ENCODE measurements at regions not wholly inside any gene's neighbourhood (a gene's known extent, or its start where the extent isn't known, plus 50 kb on each side); places are given as distances from the start of the nearest gene placed in this dataset.

DNA sequence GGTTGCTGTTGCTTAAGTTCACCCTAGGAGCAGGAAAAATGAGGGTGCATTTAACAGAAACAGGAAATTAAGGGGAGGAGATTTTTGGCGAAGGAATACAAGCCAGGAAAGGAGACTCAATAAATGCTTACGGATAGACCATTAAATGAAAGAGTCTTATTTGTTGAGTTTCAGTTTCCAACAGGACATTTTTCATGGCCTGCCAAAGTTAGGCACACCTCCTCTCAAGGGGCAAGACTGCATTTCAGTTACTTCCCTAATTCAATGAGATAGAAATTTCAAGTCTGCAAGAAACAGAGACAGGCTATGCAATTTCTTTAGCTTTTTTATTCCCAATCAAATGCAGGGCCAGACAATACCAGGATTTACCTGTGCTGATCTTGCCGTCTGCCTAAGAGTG, 394.7 kb upstream of the KLHL29 start:
- Histone ChIP-seq H3K4me1 (ENCODE audit: control insufficient read depth, insufficient read depth, low read length) (no peaks in the 10 kb centered on the region), H3K36me3 (ENCODE audit: control insufficient read depth, insufficient read depth, low read length) (no peaks in the 10 kb centered on the region), H3K9me3 (ENCODE audit: control insufficient read depth, insufficient read depth, low read length) (no peaks in the 10 kb centered on the region), H3K4me3 (ENCODE audit: low read length) (no peak overlapping the region), H3K27ac (ENCODE audit: low read length) (no peak overlapping the region), H3K27me3 (ENCODE audit: control insufficient read depth, insufficient read depth, low read length) (no peaks in the 10 kb centered on the region)
- WGBS (ENCODE audit: insufficient coverage, insufficient read length) = no CpG with 5 or more reads among the region's 3 CpGs
- no peak for DNase-seq (ENCODE audit: low read depth, low spot score)

DNA sequence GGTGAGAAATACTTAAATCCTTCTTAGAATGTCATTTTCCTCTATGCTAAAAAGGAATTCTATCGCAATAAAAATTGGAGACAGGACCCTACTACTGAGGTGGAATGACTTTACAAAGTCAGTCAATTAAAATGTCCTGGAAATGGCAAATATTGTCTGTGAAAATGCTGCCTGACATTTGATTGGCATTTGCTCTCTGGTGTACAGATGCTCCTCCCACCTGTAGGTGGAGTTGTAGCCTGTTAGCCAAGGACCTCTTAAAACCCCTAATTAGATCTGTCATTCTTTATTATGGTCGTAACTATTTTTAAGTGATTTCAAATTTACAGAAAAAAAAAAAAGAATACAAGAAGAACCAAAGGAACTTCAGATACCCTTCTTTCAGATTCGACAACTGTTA, 393.1 kb upstream of the KLHL29 start:
- Histone ChIP-seq H3K4me3 (ENCODE audit: low read length) (no peak overlapping the region), H3K36me3 (ENCODE audit: control insufficient read depth, insufficient read depth, low read length) (no peaks in the 10 kb centered on the region), H3K27ac (ENCODE audit: low read length) (no peak overlapping the region), H3K4me1 (ENCODE audit: control insufficient read depth, insufficient read depth, low read length) (no peaks in the 10 kb centered on the region), H3K9me3 (ENCODE audit: control insufficient read depth, insufficient read depth, low read length) (no peaks in the 10 kb centered on the region), H3K27me3 (ENCODE audit: control insufficient read depth, insufficient read depth, low read length) (no peaks in the 10 kb centered on the region)
- DNase-seq (ENCODE audit: low read depth, low spot score) = no peak
- no CpG with 5 or more reads among the region's 3 CpGs for WGBS (ENCODE audit: insufficient coverage, insufficient read length)

DNA sequence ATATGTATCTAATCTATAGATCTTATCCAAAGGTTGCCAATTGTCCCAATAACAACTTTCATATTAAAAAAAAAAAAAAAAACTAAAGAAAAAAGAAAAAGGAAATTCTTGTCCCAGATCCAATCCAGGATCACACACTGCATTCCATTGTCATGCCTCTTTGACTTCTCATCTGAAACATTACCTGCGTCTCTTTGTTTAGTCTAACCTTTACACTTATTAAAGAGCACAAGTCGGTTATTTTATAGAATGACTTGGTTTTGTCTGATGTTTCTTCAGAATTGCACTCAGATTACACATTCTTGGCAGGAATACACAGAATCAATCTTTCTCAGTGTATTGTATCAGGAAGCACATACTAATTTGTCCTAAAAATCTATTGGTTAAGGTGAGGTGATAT, 392.5 kb upstream of the KLHL29 start:
- WGBS (ENCODE audit: insufficient coverage, insufficient read length) = no CpG with 5 or more reads among the region's 2 CpGs
- H3K27ac ChIP-seq (ENCODE audit: low read length) = no peak overlapping the region
- no peaks in the 10 kb centered on the region for H3K4me1 ChIP-seq (ENCODE audit: control insufficient read depth, insufficient read depth, low read length)
- H3K9me3 ChIP-seq (ENCODE audit: control insufficient read depth, insufficient read depth, low read length) = no peaks in the 10 kb centered on the region
- H3K4me3 ChIP-seq (ENCODE audit: low read length) = no peak overlapping the region
- H3K27me3 ChIP-seq (ENCODE audit: control insufficient read depth, insufficient read depth, low read length) = no peaks in the 10 kb centered on the region
- H3K36me3 ChIP-seq (ENCODE audit: control insufficient read depth, insufficient read depth, low read length) = no peaks in the 10 kb centered on the region
- no peak for DNase-seq (ENCODE audit: low read depth, low spot score)

DNA sequence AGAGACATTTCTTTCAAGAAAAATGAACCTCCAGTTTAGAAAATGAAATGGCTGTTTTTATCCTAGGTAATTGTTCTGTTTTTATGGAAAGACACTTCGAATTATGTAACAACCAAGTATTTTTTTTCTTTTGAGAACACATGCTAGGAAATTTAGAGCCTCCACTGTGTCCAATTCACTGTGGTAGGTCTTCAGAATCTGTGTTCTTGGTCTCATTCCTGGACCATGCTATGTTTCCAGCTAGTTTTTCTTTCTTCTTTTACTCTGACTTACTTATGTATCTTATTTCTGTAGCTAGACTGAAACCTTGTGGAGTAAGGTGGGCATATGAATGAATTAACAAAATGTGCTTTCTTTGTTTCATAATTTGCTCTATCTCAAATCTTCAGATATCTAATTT, 391.7 kb upstream of the KLHL29 start:
- Histone ChIP-seq H3K9me3 (ENCODE audit: control insufficient read depth, insufficient read depth, low read length) (no peaks in the 10 kb centered on the region), H3K36me3 (ENCODE audit: control insufficient read depth, insufficient read depth, low read length) (no peaks in the 10 kb centered on the region), H3K27ac (ENCODE audit: low read length) (no peak overlapping the region), H3K4me3 (ENCODE audit: low read length) (no peak overlapping the region), H3K4me1 (ENCODE audit: control insufficient read depth, insufficient read depth, low read length) (no peaks in the 10 kb centered on the region), H3K27me3 (ENCODE audit: control insufficient read depth, insufficient read depth, low read length) (no peaks in the 10 kb centered on the region)
- WGBS (ENCODE audit: insufficient coverage, insufficient read length) = no CpG with 5 or more reads among the region's 1 CpG
- DNase-seq (ENCODE audit: low read depth, low spot score) = no peak

DNA sequence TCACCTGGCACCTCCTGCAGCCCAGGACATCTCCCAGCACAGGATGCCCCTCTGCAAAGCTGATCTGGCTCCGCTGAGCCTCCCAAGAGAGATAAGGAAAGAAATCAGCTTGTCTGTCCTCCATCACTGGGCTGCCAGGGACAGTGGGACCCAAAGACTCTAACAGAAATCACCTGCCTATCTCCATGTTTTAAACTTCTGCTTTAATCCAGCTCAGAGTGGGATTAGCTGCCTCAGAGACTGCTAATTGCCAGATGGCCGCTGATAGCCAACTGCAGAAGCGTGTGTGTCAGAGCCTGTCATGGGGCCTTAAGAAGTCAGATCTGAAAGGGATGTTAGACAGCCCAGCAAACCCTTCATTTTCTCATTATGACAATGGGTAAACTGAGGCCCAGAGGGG, 389.4 kb upstream of the KLHL29 start:
- WGBS (ENCODE audit: insufficient coverage, insufficient read length) = no CpG with 5 or more reads among the region's 3 CpGs
- no peaks in the 10 kb centered on the region for H3K36me3 ChIP-seq (ENCODE audit: control insufficient read depth, insufficient read depth, low read length)
- DNase-seq (ENCODE audit: low read depth, low spot score) = no peak
- H3K4me3 ChIP-seq (ENCODE audit: low read length) = no peak overlapping the region
- no peak overlapping the region for H3K27ac ChIP-seq (ENCODE audit: low read length)
- H3K9me3 ChIP-seq (ENCODE audit: control insufficient read depth, insufficient read depth, low read length) = no peaks in the 10 kb centered on the region
- no peaks in the 10 kb centered on the region for H3K27me3 ChIP-seq (ENCODE audit: control insufficient read depth, insufficient read depth, low read length)
- H3K4me1 ChIP-seq (ENCODE audit: control insufficient read depth, insufficient read depth, low read length) = no peaks in the 10 kb centered on the region

DNA sequence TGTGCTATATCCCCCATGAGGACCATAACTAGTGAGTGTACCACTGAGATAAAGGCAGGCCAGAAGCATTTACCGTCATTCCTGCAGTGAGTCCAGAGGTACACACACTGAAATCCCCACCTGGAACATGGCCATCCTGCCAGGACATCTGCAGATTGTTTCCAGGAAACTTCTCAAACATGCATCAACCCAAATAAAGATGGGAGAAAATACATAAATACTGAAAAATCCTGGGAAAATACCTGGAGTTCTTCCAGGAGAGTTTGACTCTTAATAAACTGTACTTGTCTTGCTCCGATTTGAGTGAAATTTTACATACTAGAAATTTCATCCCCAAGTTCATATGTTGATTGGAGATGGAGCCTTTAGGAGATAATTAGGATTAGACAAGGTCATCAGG, 388.1 kb upstream of the KLHL29 start:
- Histone ChIP-seq H3K4me1 (ENCODE audit: control insufficient read depth, insufficient read depth, low read length) (no peaks in the 10 kb centered on the region), H3K27me3 (ENCODE audit: control insufficient read depth, insufficient read depth, low read length) (no peaks in the 10 kb centered on the region), H3K27ac (ENCODE audit: low read length) (no peak overlapping the region), H3K36me3 (ENCODE audit: control insufficient read depth, insufficient read depth, low read length) (no peaks in the 10 kb centered on the region), H3K9me3 (ENCODE audit: control insufficient read depth, insufficient read depth, low read length) (no peaks in the 10 kb centered on the region), H3K4me3 (ENCODE audit: low read length) (no peak overlapping the region)
- WGBS (ENCODE audit: insufficient coverage, insufficient read length) = no CpG with 5 or more reads among the region's 2 CpGs
- DNase-seq (ENCODE audit: low read depth, low spot score) = no peak

DNA sequence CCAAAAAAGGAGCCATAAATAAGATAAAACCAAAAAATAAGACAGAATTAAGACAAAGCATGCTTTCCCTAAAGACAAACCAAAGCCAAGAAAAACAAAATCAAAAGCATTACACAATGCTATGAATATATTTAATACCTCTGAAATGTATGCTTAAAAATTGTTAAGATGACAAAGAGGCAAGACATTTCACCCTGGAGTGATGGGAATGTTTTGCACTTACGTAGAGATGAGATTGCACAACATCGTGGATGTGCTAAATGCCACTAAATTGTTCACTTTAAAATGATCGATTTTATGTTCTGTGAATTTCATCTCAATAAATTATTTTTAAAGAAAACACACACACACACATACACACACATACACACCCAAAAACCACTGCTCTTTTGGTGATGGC, 386.6 kb upstream of the KLHL29 start:
- Histone ChIP-seq H3K4me1 (ENCODE audit: control insufficient read depth, insufficient read depth, low read length) (no peaks in the 10 kb centered on the region), H3K27ac (ENCODE audit: low read length) (no peak overlapping the region), H3K36me3 (ENCODE audit: control insufficient read depth, insufficient read depth, low read length) (no peaks in the 10 kb centered on the region), H3K9me3 (ENCODE audit: control insufficient read depth, insufficient read depth, low read length) (no peaks in the 10 kb centered on the region), H3K4me3 (ENCODE audit: low read length) (no peak overlapping the region), H3K27me3 (ENCODE audit: control insufficient read depth, insufficient read depth, low read length) (no peaks in the 10 kb centered on the region)
- DNase-seq (ENCODE audit: low read depth, low spot score) = no peak
- no CpG with 5 or more reads among the region's 3 CpGs for WGBS (ENCODE audit: insufficient coverage, insufficient read length)

DNA sequence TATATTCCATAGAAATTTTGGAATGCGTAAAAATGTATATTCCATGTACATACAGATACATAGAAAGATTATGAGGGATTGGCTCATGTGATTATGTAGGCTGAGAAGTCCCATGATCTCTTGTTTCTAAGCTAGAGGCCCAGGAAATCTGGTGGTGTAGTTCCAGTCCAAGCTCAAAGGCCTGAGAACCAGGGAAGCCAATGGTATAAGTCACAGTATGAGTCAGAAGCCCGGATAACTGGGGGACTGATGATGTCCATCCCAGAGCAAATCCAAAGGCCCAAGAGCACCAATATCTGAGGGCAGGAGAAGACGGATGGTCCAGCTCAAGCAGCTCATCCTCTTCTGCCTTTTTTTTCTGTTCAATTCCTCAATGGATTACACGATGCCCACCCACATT, 385.0 kb upstream of the KLHL29 start:
- no CpG with 5 or more reads among the region's 4 CpGs for WGBS (ENCODE audit: insufficient coverage, insufficient read length)

DNA sequence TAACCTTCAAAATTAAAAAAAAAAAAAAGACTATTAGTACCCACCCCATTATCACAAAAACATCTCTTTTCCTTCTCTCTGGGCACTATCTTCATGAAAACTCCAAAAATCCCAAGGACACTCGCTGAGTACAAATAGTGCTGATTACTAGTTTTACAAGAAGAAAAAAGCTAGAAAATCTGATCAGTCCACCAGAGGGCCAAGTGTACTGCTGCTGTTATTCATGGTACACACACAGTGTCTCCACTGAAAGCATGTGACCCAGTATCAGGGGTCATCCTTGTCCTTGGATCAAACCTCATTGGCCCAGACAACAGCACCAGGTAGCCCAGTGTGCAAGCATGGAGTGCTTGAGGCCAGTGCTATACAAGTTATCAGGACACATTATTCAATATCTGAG, 382.7 kb upstream of the KLHL29 start:
- WGBS (ENCODE audit: insufficient coverage, insufficient read length) = no CpG with 5 or more reads among the region's 1 CpG
- DNase-seq (ENCODE audit: low read depth, low spot score) = no peak
- Histone ChIP-seq H3K9me3 (ENCODE audit: control insufficient read depth, insufficient read depth, low read length) (no peaks in the 10 kb centered on the region), H3K27me3 (ENCODE audit: control insufficient read depth, insufficient read depth, low read length) (no peaks in the 10 kb centered on the region), H3K4me3 (ENCODE audit: low read length) (no peak overlapping the region), H3K27ac (ENCODE audit: low read length) (no peak overlapping the region), H3K36me3 (ENCODE audit: control insufficient read depth, insufficient read depth, low read length) (no peaks in the 10 kb centered on the region), H3K4me1 (ENCODE audit: control insufficient read depth, insufficient read depth, low read length) (no peaks in the 10 kb centered on the region)

More for the DNA sequence above, 385.0 kb upstream of the KLHL29 start:
- H3K9me3 ChIP-seq (ENCODE audit: control insufficient read depth, insufficient read depth, low read length) = no peaks in the 10 kb centered on the region
- H3K4me3 ChIP-seq (ENCODE audit: low read length) = no peak overlapping the region
- no peaks in the 10 kb centered on the region for H3K27me3 ChIP-seq (ENCODE audit: control insufficient read depth, insufficient read depth, low read length)
- no peaks in the 10 kb centered on the region for H3K36me3 ChIP-seq (ENCODE audit: control insufficient read depth, insufficient read depth, low read length)
- no peaks in the 10 kb centered on the region for H3K4me1 ChIP-seq (ENCODE audit: control insufficient read depth, insufficient read depth, low read length)
- no peak for DNase-seq (ENCODE audit: low read depth, low spot score)
- no peak overlapping the region for H3K27ac ChIP-seq (ENCODE audit: low read length)

DNA sequence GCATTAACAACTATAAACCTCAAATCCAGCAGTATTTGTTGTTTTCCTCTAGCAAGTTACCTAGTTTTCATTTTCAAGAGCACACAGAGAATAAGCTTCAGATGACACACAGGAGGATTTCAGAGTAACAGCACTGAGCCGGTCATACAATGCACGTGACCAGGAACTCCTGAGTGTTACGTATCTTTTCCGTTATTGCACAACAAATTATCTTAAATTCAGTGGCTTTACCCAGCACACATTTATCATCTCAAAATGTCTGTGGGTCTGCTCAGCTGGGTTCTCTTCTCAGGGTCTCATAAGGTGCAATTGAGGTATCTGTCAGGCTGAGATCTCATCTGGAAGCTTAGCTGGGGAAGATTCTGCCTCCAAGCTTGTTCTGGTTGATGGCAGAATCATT, 379.5 kb upstream of the KLHL29 start:
- H3K4me3 ChIP-seq (ENCODE audit: low read length) = no peak overlapping the region
- H3K36me3 ChIP-seq (ENCODE audit: control insufficient read depth, insufficient read depth, low read length) = no peaks in the 10 kb centered on the region
- no peaks in the 10 kb centered on the region for H3K27me3 ChIP-seq (ENCODE audit: control insufficient read depth, insufficient read depth, low read length)
- no peak overlapping the region for H3K27ac ChIP-seq (ENCODE audit: low read length)
- no peaks in the 10 kb centered on the region for H3K4me1 ChIP-seq (ENCODE audit: control insufficient read depth, insufficient read depth, low read length)
- no CpG with 5 or more reads among the region's 4 CpGs for WGBS (ENCODE audit: insufficient coverage, insufficient read length)
- H3K9me3 ChIP-seq (ENCODE audit: control insufficient read depth, insufficient read depth, low read length) = no peaks in the 10 kb centered on the region
- DNase-seq (ENCODE audit: low read depth, low spot score) = no peak

DNA sequence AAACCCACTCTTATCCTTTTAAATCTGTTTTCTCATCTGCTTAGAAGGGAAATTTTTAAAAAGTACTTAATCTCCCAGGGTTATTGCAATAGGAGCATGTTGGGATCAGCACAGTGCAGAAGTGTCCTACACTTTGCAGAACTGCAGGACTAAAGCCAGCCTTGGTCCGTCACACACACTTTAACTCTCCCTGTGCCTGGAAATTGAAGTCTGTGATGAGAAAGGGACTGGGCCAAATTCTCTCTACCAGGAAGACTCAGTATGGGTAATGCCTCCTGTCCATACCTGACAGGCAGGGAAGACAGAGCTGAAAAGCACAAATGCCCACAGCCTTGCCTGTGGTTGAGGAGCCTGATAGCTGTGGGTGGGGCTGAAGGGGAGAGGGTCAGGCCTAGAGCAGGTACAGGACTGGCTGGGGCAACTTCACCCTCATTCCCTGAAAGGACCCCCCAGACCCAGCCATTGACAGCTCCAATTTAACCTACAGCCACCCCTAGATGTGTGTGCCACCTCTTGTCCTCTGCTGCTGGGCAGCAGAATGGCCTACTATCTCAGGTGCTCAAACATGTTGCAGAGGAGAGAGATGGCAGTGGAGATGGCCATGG, 377.2 kb upstream of the KLHL29 start:
- Histone ChIP-seq H3K4me1 (ENCODE audit: control insufficient read depth, insufficient read depth, low read length) (no peaks in the 10 kb centered on the region), H3K36me3 (ENCODE audit: control insufficient read depth, insufficient read depth, low read length) (no peaks in the 10 kb centered on the region), H3K9me3 (ENCODE audit: control insufficient read depth, insufficient read depth, low read length) (no peaks in the 10 kb centered on the region), H3K27me3 (ENCODE audit: control insufficient read depth, insufficient read depth, low read length) (no peaks in the 10 kb centered on the region), H3K4me3 (ENCODE audit: low read length) (no peak overlapping the region), H3K27ac (ENCODE audit: low read length) (no peak overlapping the region)
- no CpG with 5 or more reads among the region's 1 CpG for WGBS (ENCODE audit: insufficient coverage, insufficient read length)
- no peak for DNase-seq (ENCODE audit: low read depth, low spot score)

Measured in iPS DF 6.9 (cell line).